ENCODE measurements at regions not wholly inside any gene's neighbourhood (a gene's known extent, or its start where the extent isn't known, plus 50 kb on each side); places are given as distances from the start of the nearest gene placed in this dataset.
"Not testable (repeated sequence)": the region's sequence is repeated elsewhere in the genome, so short reads cannot be mapped to it uniquely, and the experiment has no call there.

DNA sequence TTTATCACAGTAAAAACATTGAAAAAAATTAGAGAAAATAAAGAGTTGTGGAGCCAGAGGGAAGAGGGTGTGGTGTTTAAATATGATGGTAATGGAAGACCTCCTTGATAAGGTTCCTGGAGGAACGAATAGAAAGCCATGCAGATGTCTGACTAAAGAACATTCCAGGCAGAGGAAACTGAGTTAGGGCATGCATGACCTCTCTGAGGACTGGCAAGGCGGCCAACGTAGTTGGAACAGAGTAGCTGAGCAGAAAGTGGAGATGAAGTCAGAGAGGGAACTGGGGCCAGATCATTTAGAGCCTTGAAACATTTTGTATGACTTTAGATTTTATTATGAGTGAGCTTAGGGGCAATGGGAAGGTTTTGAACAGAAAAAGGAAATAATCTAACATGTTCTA is 377.5 kb downstream of the HLX start:
- Mint-ChIP-seq H3K4me1 (ENCODE audit: low read depth, unreplicated experiment) (no peaks in the 10 kb centered on the region), H3K36me3 (ENCODE audit: insufficient read depth, unreplicated experiment) (no peaks in the 10 kb centered on the region), H3K27ac (ENCODE audit: unreplicated experiment) (no peak overlapping the region), H3K27me3 (ENCODE audit: insufficient read depth, unreplicated experiment) (peaks cover 2% of the 10 kb centered on the region), H3K4me3 (ENCODE audit: unreplicated experiment) (no peak overlapping the region), H3K9me3 (ENCODE audit: unreplicated experiment) (peaks cover 12% of the 10 kb centered on the region)
- H3K36me3 ChIP-seq (ENCODE audit: control insufficient read depth, insufficient read depth, low read length) = no peaks in the 10 kb centered on the region
- DNase-seq = no peak
- intact Hi-C loops (cut with micrococcal nuclease; ENCODE audit: unreplicated experiment) = no loop called here
- H3K4me1 ChIP-seq = no peaks in the 10 kb centered on the region
- ChIA-PET POLR2A (no interaction called here), CTCF (no interaction called here)
- H3K9me3 ChIP-seq = no peaks in the 10 kb centered on the region
- no peaks in the 10 kb centered on the region for H3K27me3 ChIP-seq (replicated peaks; ENCODE audit: control insufficient read depth, insufficient read depth, low read length)
- TF ChIP-seq, protein P1, sequence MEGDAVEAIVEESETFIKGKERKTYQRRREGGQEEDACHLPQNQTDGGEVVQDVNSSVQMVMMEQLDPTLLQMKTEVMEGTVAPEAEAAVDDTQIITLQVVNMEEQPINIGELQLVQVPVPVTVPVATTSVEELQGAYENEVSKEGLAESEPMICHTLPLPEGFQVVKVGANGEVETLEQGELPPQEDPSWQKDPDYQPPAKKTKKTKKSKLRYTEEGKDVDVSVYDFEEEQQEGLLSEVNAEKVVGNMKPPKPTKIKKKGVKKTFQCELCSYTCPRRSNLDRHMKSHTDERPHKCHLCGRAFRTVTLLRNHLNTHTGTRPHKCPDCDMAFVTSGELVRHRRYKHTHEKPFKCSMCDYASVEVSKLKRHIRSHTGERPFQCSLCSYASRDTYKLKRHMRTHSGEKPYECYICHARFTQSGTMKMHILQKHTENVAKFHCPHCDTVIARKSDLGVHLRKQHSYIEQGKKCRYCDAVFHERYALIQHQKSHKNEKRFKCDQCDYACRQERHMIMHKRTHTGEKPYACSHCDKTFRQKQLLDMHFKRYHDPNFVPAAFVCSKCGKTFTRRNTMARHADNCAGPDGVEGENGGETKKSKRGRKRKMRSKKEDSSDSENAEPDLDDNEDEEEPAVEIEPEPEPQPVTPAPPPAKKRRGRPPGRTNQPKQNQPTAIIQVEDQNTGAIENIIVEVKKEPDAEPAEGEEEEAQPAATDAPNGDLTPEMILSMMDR (IDR thresholded peaks at IDR 0.05; ENCODE audit: insufficient read depth in 1 of 2, low read depth in 1 of 2, low read length in 1 of 2, severe bottlenecking in 1 of 2, unreplicated experiment in 1 of 2) = no peak
- no TSS peak for BruUV-seq (replicated peaks)
- H3K4me3 ChIP-seq (ENCODE audit: low read depth, low read length) = no peak overlapping the region

DNA sequence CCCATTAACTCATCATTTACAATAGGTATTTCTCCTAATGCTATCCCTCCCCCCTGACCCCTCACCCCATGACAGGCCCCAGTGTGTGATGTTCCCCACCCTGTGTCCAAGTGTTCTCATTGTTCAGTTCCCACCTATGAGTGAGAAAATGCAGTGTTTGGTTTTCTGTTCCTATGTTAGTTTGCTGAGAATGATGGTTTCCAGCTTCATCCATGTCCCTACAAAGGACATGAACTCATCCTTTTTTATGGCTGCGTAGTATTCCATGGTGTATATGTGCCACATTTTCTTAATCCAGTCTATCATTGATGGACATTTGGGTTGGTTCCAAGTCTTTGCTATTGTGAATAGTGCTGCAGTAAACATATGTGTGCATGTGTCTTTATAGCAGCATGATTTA is 378.3 kb downstream of the HLX start:
- DNase-seq; intact Hi-C loops (cut with micrococcal nuclease; ENCODE audit: unreplicated experiment); H3K4me1 Mint-ChIP-seq (ENCODE audit: low read depth, unreplicated experiment); CTCF ChIA-PET; POLR2A ChIA-PET; H3K27ac Mint-ChIP-seq (ENCODE audit: unreplicated experiment); H3K4me3 Mint-ChIP-seq (ENCODE audit: unreplicated experiment); H3K4me1 ChIP-seq; BruUV-seq (replicated peaks); H3K27me3 Mint-ChIP-seq (ENCODE audit: insufficient read depth, unreplicated experiment); H3K36me3 Mint-ChIP-seq (ENCODE audit: insufficient read depth, unreplicated experiment); H3K9me3 ChIP-seq; H3K36me3 ChIP-seq (ENCODE audit: control insufficient read depth, insufficient read depth, low read length); H3K4me3 ChIP-seq (ENCODE audit: low read depth, low read length); H3K27me3 ChIP-seq (replicated peaks; ENCODE audit: control insufficient read depth, insufficient read depth, low read length): not testable (repeated sequence)
- H3K9me3 Mint-ChIP-seq (ENCODE audit: unreplicated experiment) = peaks cover 12% of the 10 kb centered on the region

DNA sequence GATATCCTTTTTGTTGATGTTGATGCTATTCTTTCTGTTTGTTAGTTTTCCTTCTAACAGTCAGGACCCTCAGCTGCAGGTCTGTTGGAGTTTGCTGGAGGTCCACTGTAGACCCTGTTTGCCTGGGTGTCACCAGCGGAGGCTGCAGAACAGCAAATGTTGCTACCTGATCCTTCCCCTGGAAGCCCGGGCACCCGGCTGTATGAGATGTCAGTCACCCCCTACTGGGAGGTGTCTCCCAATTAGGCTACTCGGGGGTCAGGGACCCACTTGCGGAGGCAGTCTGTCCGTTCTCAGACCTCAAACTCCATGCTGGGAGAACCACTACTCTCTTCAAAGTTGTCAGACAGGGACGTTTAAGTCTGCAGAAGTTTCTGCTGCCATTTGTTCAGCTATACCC is 383.4 kb downstream of the HLX start:
- POLR2A ChIA-PET; H3K9me3 ChIP-seq; H3K36me3 ChIP-seq (ENCODE audit: control insufficient read depth, insufficient read depth, low read length); H3K4me1 ChIP-seq; H3K27me3 ChIP-seq (replicated peaks; ENCODE audit: control insufficient read depth, insufficient read depth, low read length); DNase-seq; H3K9me3 Mint-ChIP-seq (ENCODE audit: unreplicated experiment); BruUV-seq (replicated peaks); H3K4me1 Mint-ChIP-seq (ENCODE audit: low read depth, unreplicated experiment); CTCF ChIA-PET; H3K4me3 ChIP-seq (ENCODE audit: low read depth, low read length); H3K36me3 Mint-ChIP-seq (ENCODE audit: insufficient read depth, unreplicated experiment); H3K27me3 Mint-ChIP-seq (ENCODE audit: insufficient read depth, unreplicated experiment); H3K27ac Mint-ChIP-seq (ENCODE audit: unreplicated experiment); H3K4me3 Mint-ChIP-seq (ENCODE audit: unreplicated experiment): not testable (repeated sequence)
- intact Hi-C loops (cut with micrococcal nuclease; ENCODE audit: unreplicated experiment) = loop anchor here (1.0 kb wide), 2 partner anchors 73 to 173 kb away; no protein-coding TSS in a partner anchor

DNA sequence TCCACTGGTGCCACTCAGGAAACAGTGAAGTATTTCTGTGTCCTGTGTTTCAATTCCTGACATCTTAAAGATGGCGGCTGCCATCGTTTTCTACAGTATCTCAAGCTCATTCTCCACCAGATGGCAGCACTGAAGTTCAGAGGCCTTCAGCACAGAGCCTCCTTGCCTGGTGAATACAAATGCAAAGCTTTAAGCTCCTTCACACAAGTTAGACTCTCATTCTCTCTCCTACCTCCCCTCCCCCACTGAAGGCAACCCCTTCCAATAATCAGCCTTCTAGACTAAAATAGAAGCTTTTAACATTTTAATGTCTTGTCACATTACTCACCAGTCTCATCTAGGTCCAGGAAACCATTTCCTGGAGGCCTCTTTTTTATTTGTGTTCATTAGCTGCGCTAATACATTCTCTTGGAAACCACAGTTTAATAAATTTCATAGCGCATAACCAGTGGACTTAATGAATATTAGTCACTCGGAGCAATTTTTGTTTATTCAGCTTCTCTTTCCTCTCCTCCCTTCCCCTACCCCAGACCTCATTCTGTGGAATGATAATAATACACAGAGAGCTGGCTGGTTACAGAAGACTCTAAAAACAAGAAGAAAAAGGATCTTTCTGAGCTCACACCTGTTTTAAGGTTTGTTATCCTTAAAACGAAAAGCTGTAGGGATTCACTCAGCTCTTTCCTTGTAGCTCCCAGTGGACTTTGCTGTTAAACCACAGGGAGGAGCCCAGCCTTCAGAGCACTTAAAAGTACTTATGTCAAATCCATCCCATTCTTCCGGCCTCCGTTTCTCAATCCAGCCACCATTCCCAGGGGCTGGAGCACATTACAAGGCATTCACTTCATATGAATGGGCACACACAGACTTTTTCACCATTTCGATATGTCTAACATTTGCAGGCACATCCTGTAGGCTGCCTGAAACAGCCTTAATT is 384.9 kb downstream of the HLX start:
- CTCF ChIA-PET = interaction anchor here (0.8 to 1.7 kb wide), 7 partner anchors 71 to 1191 kb away, joined by 3 to 51 read pairs (median 4); no protein-coding TSS in a partner anchor
- no peaks in the 10 kb centered on the region for H3K36me3 Mint-ChIP-seq (ENCODE audit: insufficient read depth, unreplicated experiment)
- Histone ChIP-seq H3K36me3 (ENCODE audit: control insufficient read depth, insufficient read depth, low read length) (no peaks in the 10 kb centered on the region), H3K4me3 (ENCODE audit: low read depth, low read length) (no peak overlapping the region), H3K4me1 (no peaks in the 10 kb centered on the region), H3K9me3 (peaks cover 5% of the 10 kb centered on the region; the same call in 1 of the 2 replicates), H3K27me3 (replicated peaks; ENCODE audit: control insufficient read depth, insufficient read depth, low read length) (no peaks in the 10 kb centered on the region)
- TF ChIP-seq, protein P1 (IDR thresholded peaks at IDR 0.05; ENCODE audit: insufficient read depth in 1 of 2, low read depth in 1 of 2, low read length in 1 of 2, severe bottlenecking in 1 of 2, unreplicated experiment in 1 of 2) = peak; percentile 59 to 61
- no TSS peak for BruUV-seq (replicated peaks)
- peaks cover 8% of the 10 kb centered on the region for H3K27me3 Mint-ChIP-seq (ENCODE audit: insufficient read depth, unreplicated experiment)
- H3K4me1 Mint-ChIP-seq (ENCODE audit: low read depth, unreplicated experiment) = no peaks in the 10 kb centered on the region
- H3K9me3 Mint-ChIP-seq (ENCODE audit: unreplicated experiment) = no peaks in the 10 kb centered on the region
- H3K27ac Mint-ChIP-seq (ENCODE audit: unreplicated experiment) = no peak overlapping the region
- H3K4me3 Mint-ChIP-seq (ENCODE audit: unreplicated experiment) = no peak overlapping the region
- intact Hi-C loops (cut with micrococcal nuclease; ENCODE audit: unreplicated experiment) = loop anchor here (1.0 kb wide), 2 partner anchors 71 to 171 kb away; no protein-coding TSS in a partner anchor
- POLR2A ChIA-PET = interaction anchor here (0.7 kb wide), 1 partner anchor 172 kb away, joined by 3 read pairs; no protein-coding TSS in a partner anchor
- DNase-seq = peak; percentile 64 to 69

Data from Caco-2 (cell line).